ENCODE measurements at regions not wholly inside any gene's neighbourhood (a gene's known extent, or its start where the extent isn't known, plus 50 kb on each side); places are given as distances from the start of the nearest gene placed in this dataset.
A peak's percentile ranks its signal among the peaks of the same experiment; 100 is the strongest.

DNA sequence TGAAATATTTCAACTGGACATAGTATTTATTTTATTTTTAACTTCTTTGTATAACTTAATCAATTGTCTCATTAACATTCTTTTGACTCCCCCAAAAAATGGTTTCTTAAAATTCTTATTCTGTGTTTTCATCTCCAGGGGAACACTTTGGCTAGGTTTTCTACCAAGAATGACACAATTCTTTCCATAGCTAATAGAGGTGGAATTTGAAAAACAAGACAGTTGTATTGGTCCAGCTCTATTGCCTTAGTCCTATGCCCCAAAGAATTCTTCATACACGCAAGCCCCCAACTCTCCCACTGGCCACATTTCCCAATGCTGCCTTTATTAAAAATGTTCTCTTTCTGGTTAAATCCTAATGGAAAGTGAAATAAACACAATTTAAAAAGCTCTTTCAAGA is 104.7 kb upstream of the PKDCC start:
- Histone ChIP-seq H3K9ac (ENCODE audit: low read depth, low read length) (no peak overlapping the region), H3K9me3 (ENCODE audit: control insufficient read depth, insufficient read depth, low read length) (no peaks in the 10 kb centered on the region), H3K36me3 (ENCODE audit: insufficient read depth, low read length) (no peaks in the 10 kb centered on the region), H3K4me1 (ENCODE audit: insufficient read depth, low read length) (peaks cover 26% of the 10 kb centered on the region)

DNA sequence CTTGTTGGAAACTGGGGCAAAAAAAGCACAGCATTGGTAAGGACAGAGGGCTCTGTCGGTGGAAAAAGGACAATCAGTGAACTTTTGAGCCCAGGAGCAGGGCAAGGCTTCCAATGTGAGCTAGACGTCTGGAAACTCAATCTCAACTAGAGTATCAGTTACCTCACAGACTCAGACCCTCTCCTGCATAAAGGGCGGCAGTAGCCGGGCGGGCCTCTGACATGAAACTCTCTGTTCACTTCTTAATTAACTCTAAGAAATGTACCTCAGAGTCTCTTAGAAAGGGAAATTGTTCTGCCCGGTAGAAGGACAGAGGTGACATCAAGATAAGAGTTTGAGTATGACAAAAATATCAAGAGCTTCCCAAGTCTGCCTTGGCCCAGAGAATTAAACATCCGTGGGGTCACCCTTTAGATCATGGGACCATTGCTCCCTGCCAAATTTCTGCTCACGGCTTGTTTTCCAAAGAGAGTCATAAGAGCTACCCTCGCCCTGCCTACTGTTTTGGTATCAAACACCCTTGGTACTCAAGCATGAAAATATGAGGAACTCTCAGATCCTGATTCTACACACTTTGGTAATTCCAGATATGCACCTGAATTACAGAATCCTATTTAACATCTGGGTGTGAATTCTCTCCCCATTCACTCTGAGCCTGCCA is 103.5 kb upstream of the PKDCC start:
- H3K36me3 ChIP-seq (ENCODE audit: insufficient read depth, low read length) = no peaks in the 10 kb centered on the region
- H3K4me1 ChIP-seq (ENCODE audit: insufficient read depth, low read length) = peaks cover 31% of the 10 kb centered on the region
- H3K9ac ChIP-seq (ENCODE audit: low read depth, low read length) = no peak overlapping the region
- H3K9me3 ChIP-seq (ENCODE audit: control insufficient read depth, insufficient read depth, low read length) = no peaks in the 10 kb centered on the region

DNA sequence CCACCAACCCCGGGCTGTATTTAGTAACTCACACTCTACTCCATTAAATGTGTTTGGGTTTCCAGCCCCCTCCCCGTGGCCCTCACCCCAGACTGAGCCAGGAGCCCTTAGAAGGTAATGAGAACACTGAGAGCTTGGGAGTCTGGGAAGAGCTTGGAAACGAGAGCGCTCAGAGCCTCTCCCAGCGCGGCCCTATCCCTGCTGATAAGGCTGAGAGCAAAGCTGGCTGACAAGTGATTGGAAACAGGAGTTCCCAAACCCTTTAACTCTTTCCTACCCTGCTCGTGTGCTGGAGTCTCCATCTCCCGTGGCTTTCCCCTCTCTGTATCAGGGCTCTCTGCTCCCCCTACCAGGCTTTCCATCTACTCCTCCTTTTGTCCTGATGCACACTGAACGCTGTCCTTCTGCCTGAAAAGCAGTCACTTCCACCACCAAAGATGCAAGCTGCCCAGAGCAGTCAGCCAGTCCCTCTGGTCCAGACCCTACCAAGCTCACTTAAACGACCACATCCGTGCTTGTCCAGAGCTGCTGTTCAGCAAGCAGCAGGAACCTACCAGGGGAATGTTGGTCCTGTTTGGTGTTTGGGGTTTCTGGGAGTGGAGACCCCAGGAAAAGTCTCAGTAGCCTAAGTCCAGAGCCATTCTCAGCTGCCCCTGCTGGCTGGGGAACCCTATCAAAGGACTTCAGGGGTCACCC is 100.0 kb upstream of the PKDCC start:
- no peaks in the 10 kb centered on the region for H3K9me3 ChIP-seq (ENCODE audit: control insufficient read depth, insufficient read depth, low read length)
- H3K4me1 ChIP-seq (ENCODE audit: insufficient read depth, low read length) = peaks cover 33% of the 10 kb centered on the region
- no peaks in the 10 kb centered on the region for H3K36me3 ChIP-seq (ENCODE audit: insufficient read depth, low read length)
- 0 out of 2 replicates have a peak overlapping the region, but pooled peaks have one; percentile 15 for H3K9ac ChIP-seq (ENCODE audit: low read depth, low read length)

DNA sequence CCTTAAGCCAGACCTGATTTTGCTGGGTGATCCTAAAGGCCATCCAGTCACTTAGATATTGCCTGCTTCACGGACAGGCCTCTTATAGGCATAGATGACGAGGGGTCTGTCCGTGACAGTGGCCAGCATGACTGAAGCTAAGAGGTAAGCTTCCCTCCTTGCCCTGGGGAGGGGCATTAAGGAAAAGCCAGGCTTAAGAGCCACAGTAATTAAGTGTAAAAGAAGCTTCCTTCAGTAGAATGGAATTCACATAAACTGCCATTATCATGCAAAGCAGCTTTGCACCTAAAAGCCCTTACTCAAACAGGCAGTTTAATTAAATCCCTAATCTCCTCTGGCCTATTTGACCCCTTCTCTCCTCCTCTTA is 99.4 kb upstream of the PKDCC start:
- no peaks in the 10 kb centered on the region for H3K36me3 ChIP-seq (ENCODE audit: insufficient read depth, low read length)
- no peaks in the 10 kb centered on the region for H3K9me3 ChIP-seq (ENCODE audit: control insufficient read depth, insufficient read depth, low read length)
- H3K4me1 ChIP-seq (ENCODE audit: insufficient read depth, low read length) = peaks cover 33% of the 10 kb centered on the region
- no peak overlapping the region for H3K9ac ChIP-seq (ENCODE audit: low read depth, low read length)

DNA sequence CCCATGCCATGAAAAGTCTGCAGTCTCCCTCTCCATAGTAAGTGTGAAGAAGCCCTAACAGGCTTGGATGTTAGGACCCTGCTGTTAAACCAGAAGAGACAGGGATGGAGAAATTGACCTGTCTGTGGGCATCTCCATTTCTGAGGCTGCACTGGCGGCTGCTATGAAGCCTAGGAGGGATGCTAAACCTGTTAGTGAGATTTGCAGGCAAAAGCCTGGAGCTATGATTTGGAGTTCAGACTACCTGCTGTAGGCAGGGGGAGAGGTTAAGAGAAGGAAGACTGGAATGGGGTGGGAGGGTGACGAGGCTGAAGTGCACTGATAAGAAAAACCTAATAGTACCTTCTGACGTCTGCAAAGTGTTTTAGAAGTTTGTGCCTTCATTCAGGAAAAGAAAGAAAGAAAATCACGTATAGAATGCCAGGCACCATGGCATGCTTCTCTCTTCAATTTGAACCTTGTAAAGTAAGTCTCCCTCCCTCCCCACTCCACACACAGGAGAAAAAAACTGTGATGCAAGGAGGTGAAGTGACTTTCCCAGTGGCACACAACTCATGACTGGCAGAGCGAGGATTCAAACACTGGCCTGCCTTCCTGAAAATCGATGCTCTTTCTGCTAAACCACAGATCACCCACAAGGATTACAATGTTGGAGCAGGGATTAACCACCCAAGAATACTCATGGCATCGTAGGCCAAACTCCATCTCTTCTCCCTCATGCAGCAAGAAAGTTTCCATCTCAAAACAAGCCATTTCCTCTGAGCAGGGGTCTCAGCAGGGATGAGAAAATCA is 98.5 kb upstream of the PKDCC start:
- no peaks in the 10 kb centered on the region for H3K36me3 ChIP-seq (ENCODE audit: insufficient read depth, low read length)
- no peaks in the 10 kb centered on the region for H3K9me3 ChIP-seq (ENCODE audit: control insufficient read depth, insufficient read depth, low read length)
- H3K4me1 ChIP-seq (ENCODE audit: insufficient read depth, low read length) = peaks cover 33% of the 10 kb centered on the region
- no peak overlapping the region for H3K9ac ChIP-seq (ENCODE audit: low read depth, low read length)

DNA sequence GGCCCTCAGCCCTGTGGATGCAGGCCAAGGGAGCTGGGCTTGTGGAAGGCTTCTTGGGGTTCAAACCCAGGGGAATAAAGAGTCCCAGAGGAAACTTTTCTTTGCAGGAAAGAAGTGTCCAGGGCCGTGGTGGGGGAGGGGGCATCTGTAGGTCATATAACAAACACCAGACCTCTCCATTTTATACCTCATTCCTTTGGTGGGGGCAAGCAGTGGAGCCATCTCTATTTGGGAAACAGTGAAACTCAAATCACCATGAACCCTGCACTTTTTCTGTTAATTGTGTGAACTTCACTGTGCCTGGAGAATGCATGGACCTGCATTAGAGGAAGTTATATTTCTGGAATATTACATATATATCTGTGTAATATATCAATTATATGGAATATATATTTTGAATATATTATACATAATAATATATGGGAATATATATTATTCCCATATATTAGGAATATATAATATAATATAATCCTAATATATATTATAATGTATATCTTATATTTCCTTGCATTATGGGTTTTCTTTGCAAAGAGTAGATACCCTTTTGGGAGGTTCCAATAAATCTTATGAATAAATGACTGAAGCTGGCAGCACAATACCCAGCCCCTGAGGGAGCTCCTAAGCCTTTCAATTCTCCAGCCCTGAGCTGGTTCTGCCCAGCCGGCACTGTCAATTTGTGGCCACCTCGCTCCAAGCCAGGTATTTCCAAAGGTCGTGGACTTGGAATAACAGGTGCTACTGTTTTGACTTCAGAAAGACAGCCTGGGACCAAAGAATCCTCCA is 97.7 kb upstream of the PKDCC start:
- peaks cover 33% of the 10 kb centered on the region for H3K4me1 ChIP-seq (ENCODE audit: insufficient read depth, low read length)
- H3K9ac ChIP-seq (ENCODE audit: low read depth, low read length) = no peak overlapping the region
- H3K9me3 ChIP-seq (ENCODE audit: control insufficient read depth, insufficient read depth, low read length) = no peaks in the 10 kb centered on the region
- H3K36me3 ChIP-seq (ENCODE audit: insufficient read depth, low read length) = no peaks in the 10 kb centered on the region

DNA sequence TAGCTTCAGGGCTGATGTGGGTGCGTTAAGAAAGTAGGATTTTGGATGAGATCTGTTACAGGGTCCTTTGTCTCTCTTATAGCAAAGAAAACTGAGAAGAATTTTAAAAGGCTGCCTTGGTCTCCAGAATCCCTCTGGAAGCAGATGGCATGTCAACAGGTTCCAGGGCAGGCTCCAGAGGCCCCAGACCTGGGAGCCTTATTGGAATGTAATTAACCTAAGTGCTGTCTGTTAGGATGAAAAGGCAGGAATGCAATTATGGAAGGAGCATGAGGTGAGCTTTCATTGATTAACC is 97.2 kb upstream of the PKDCC start:
- Histone ChIP-seq H3K9ac (ENCODE audit: low read depth, low read length) (no peak overlapping the region), H3K4me1 (ENCODE audit: insufficient read depth, low read length) (peaks cover 33% of the 10 kb centered on the region), H3K36me3 (ENCODE audit: insufficient read depth, low read length) (no peaks in the 10 kb centered on the region), H3K9me3 (ENCODE audit: control insufficient read depth, insufficient read depth, low read length) (no peaks in the 10 kb centered on the region)

DNA sequence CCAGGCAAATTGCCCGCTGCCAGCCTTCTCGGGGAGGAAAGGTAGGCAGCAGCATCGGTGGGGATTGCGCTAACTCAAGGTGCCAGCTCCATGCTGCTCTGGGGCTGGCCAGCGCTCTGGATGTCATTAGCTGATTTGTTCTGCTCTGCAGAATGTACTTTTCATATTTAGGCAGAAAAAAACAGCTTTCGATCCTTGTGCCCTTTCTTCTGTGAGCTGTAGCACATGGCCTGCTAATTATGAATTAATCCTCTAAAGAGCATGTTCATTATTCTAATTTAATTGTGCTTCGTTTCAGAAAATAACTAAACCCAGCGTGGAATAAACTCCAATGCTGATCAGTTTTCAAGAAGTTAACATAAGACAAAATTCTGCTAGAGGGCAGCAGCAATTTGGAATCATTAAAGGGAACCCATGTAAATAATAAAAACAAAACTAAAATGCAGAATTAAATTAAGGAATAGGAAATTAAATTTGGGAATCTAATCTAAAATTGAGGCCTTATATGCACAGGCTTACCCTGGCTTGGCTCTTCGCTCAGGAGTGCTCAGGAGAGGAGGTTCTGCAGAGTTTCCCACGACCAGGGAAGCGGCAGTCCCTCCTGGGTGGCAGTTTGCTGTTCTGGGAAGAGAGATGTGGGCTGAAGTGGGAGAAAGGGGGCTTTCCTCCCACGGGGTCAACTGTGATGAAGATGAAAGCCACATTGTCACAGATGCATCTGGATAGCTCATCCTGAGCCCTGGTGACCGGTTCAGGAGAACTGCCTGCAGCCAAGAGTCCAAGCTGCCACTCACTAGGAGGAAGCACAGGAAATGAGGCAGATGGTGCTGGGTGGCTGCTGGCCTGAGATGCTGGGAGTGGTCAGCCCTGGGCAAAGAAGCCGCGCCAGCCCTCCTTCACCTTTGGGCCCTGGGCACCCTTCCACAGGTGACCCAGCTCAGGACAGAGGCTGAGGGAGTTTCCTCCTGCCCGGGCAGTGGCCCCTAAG is 93.2 kb upstream of the PKDCC start:
- no peak overlapping the region for H3K9ac ChIP-seq (ENCODE audit: low read depth, low read length)
- H3K36me3 ChIP-seq (ENCODE audit: insufficient read depth, low read length) = no peaks in the 10 kb centered on the region
- no peaks in the 10 kb centered on the region for H3K9me3 ChIP-seq (ENCODE audit: control insufficient read depth, insufficient read depth, low read length)
- peaks cover 11% of the 10 kb centered on the region for H3K4me1 ChIP-seq (ENCODE audit: insufficient read depth, low read length)

DNA sequence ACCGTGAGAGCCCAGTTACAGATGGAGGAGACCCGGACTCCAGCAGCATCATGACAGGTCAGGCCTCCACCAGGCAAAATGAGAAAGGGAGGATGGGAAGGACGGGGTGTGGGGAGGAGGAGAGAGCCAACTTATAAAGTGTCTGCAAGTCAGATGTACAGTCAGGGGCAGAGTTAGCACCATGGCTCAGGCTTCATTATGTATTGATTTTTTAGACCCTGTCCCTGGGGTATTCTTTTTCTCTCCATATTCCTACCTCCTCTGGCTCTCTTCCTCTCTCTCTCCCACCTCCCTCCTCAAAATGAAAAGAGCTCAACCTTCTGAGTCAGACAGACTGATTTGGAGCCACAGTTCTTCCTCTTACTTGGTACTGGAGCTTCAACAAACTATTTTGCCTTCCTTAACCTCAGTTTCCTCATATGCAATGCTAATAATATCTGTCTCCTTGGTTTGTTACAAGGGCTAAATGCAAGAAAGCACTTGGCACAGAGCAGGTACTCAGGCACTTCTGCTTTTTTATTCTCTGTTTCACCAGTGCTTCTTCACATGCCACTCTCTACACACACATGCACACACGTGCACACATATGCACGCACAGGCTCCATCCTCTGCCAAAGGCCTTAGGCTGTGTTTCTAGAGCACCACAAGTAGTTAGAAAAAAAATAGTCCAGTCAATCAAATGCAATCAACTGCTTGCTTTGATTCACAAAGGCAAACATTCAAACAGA is 92.3 kb upstream of the PKDCC start:
- Histone ChIP-seq H3K9ac (ENCODE audit: low read depth, low read length) (no peak overlapping the region), H3K4me1 (ENCODE audit: insufficient read depth, low read length) (peaks cover 4% of the 10 kb centered on the region), H3K36me3 (ENCODE audit: insufficient read depth, low read length) (no peaks in the 10 kb centered on the region), H3K9me3 (ENCODE audit: control insufficient read depth, insufficient read depth, low read length) (no peaks in the 10 kb centered on the region)

DNA sequence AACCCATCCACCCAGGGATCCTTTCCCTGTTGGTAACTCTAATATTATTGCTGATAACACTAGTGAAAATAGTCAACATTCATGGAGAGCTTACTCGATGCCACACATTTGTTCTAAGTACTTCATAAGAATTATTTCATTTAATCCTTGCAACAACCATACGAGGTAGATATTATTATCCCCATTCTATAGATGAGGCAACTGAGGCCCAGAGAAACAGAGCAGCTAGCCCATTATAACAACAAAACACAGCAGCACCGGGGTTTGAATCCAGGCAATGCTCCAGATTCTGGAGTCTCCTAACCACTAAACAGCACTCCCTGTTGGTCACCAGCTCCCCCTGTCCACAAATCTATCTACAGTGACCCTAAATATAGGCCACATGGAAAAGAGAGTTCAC is 90.4 kb upstream of the PKDCC start:
- H3K36me3 ChIP-seq (ENCODE audit: insufficient read depth, low read length) = no peaks in the 10 kb centered on the region
- H3K9ac ChIP-seq (ENCODE audit: low read depth, low read length) = no peak overlapping the region
- H3K9me3 ChIP-seq (ENCODE audit: control insufficient read depth, insufficient read depth, low read length) = no peaks in the 10 kb centered on the region
- no peaks in the 10 kb centered on the region for H3K4me1 ChIP-seq (ENCODE audit: insufficient read depth, low read length)

DNA sequence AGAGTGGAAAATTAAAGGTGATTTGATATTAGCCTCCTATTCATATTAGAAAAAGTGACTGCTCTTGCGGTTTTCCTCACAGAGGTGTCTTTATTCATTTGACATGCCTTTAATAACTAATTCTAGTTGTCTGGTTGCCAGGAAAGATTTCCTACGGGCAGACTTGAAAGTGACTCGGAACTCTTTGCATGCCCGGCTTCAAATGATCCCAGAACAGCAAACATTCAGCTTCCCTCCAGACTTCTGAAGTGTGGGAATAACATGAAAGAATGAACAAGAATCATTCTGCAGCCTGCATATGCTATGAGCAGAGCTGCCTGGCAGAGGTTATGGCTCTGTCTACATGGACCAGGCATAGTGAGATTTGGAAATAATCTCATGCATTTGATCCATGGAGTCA is 89.6 kb upstream of the PKDCC start:
- no peak overlapping the region for H3K9ac ChIP-seq (ENCODE audit: low read depth, low read length)
- no peaks in the 10 kb centered on the region for H3K36me3 ChIP-seq (ENCODE audit: insufficient read depth, low read length)
- peaks cover 2% of the 10 kb centered on the region for H3K4me1 ChIP-seq (ENCODE audit: insufficient read depth, low read length)
- H3K9me3 ChIP-seq (ENCODE audit: control insufficient read depth, insufficient read depth, low read length) = no peaks in the 10 kb centered on the region

DNA sequence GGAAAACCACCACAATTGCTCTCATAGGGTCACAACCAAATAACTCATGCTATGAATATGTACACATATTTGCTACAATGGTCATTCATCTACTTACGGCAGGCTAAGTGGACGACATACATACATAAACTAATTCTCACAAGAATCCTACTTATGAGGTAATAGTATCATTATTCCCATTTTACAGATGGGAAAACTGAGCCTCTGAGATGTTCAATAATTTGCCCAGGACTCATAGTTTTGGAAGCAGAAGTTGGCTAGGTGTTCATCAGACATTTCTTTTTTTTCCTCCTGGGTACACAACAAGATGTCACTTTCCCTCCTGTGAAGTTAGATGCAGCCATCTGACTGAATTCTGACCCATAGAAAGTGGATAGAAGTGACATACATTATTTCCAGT is 89.0 kb upstream of the PKDCC start:
- H3K36me3 ChIP-seq (ENCODE audit: insufficient read depth, low read length) = no peaks in the 10 kb centered on the region
- H3K9ac ChIP-seq (ENCODE audit: low read depth, low read length) = no peak overlapping the region
- H3K4me1 ChIP-seq (ENCODE audit: insufficient read depth, low read length) = peaks cover 7% of the 10 kb centered on the region
- no peaks in the 10 kb centered on the region for H3K9me3 ChIP-seq (ENCODE audit: control insufficient read depth, insufficient read depth, low read length)

DNA sequence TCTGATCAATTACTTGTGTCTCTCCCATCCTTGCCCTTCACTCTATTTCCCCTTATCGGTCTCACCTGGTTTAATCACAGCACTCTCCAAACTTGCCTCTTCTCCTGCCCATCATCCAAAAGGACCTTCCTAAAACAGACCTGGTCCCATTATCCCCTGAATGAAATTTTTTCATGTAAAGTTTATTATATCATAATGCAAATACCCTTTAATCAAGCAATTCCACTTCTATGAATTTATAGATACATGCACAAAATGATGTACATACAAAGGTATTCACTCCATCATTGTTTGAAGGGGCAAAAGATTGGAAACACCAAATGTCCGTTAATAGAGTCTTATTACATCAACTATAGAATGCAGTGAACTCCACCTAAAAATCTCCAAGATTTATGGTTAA is 88.1 kb upstream of the PKDCC start:
- Histone ChIP-seq H3K4me1 (ENCODE audit: insufficient read depth, low read length) (peaks cover 15% of the 10 kb centered on the region), H3K9ac (ENCODE audit: low read depth, low read length) (no peak overlapping the region), H3K36me3 (ENCODE audit: insufficient read depth, low read length) (no peaks in the 10 kb centered on the region), H3K9me3 (ENCODE audit: control insufficient read depth, insufficient read depth, low read length) (no peaks in the 10 kb centered on the region)

Measured in ES-I3 (cell line).